ENCODE measurements at regions not wholly inside any gene's neighbourhood (a gene's known extent, or its start where the extent isn't known, plus 50 kb on each side); places are given as distances from the start of the nearest gene placed in this dataset.

DNA sequence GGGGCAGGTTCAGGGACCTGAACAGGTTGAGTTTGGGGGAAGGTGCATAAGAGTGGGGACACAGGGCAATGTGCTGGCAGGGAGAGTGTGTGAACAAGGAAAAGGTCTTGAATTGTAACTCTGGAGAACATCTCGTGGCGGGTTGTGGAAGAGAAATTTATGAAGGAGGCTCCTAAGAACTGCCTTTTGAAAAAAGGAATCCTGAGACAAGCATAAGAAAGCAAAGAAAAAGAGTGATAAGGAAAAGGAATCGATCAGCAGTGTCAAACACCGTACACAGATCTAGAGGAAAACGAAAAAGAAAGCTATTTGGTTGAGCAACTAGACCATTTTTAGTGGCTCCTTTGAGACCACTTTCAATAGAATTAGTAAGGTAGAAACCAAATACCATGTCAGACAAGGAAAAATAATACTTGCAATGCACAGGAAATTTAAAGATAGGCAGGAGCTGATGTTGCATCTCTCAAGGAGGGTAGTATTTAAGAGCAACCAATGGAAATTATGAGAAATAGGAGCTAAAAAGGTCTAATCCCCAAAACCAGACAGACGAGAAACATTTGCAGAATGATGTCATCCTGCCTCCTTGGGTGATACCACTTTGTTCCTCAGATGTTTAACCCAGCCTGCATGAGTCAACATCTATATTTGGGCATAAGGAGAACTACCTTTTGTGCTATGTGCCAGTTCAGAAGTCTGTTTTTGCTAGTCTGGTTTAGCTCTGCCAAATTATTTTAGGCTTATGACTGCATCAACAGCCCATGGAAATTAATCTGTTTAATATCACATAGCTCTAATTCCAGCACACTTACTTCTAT lies 64.5 kb upstream of the STK38L start:
- peak; percentile 30 for DNase-seq (ENCODE audit: low spot score)

DNA sequence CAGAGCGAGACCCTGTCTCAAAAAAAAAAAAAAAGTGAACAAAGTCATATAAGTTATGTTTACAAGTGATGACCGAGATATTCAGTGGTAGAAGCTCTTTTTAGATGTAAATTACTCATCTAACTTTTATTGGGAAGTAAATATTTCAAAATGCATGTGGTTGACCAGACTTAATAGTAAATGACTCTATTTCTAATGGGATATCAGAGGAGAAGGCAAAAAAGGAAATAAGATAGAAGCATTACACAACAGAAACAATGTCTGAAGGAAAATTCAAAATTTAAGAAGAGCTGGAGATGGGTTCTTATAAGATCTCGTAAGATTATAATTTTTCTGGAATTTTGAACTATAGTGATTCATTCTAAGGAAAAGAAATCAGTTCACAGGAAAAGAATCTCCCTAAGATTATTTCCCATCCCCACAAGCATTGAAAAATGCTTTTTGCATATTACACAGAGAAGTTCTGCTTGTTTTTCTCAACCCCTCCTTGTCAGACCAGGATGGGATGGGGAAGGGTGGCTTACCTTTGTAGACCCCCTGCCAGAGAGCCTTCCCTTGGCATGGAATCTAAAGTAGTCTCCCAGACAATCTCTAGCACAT lies 63.1 kb upstream of the STK38L start:
- no peak for DNase-seq (ENCODE audit: low spot score)

DNA sequence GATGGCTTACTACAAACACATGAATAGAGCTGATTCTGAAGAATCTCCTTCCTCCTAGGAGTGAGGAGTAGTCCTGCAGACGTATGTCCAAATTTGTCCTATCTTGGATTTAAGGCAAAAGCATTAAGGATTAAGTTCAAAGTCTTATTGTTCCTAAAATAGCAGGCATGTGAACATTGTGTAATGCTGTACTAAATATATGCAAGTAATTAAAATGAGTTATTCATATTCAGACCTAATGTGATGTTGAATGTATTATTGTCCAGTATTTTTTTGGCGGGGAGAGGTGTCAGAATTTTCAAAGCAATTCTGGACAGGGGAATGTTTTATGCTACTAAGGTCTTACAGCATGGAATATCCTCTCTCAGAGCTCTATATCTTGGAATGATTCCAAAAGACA lies 60.7 kb upstream of the STK38L start:
- no peak for DNase-seq (ENCODE audit: low spot score)

DNA sequence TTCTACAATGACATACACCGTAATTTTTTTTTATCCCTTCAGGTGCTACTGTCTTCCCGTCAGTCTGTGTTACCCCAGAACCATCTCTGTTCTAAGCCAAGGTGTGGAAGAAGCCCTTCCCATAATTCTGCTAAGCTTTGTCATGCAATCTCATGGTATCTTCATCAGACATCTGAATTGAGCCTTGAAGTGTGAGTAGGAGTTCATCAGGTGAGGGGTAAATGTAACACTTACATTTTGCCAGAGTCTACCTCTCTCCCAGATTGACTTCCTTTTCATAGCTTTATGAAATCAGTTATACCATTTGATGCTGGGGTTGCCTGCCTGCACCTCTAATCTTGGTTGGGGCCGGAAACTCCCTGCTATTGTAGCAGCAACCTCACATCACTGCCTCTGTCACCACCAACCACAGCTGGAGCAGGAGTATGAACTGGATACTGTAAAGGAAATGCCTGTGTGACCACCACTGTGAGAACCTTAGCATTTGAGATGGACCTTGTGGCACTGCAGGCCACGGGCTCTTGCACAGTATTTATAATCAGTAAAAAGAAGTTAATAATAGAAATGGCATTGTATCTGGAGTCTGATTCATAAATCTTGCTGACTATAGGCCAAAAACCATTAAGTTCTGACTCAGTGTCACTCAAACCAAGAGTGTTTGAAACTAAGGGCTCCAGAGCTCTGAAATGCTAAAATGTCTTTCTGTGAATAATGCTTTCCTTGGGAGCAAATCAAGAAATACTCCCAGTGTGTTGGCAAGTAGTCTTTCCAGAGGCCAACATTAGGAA lies 58.7 kb upstream of the STK38L start:
- no peak for DNase-seq (ENCODE audit: low spot score)

DNA sequence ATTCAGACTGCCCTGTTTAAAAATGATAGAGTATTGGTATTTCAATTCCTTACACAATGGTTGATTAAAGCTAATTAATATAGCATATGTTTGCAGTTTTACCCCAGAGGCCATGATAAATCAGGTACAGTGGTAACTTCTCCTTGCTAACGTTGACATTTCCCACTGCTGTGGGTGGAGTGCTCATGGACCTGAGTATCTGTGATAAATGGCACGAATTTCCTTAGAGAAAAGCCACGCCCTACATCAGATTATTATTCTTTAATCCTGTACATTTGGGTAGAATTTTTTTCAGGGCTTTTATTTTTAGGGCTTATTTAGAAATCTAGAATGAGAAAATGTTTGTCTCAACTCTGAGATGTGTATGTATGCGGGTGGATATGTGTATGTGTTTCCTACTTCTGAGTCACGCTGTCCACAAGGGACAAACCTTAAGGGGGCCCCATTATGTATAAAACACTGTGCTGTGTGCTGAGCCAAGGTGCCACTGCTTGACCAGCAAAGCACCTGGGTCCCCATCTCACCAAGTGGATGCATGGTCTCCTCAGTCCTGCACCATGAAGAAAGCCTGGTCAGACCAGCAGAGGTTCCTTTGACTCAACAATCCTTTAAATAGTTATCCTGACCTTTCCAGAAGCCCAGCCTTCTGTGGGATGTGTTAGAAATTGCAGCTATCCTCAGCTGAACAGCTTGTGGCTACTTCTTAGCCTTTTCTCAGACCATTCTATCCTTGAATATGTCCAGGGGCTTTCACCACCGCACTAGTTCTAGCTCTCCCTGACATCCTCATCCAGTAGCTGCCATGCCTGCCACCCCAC lies 57.9 kb upstream of the STK38L start:
- DNase-seq (ENCODE audit: low spot score), result no peak

DNA sequence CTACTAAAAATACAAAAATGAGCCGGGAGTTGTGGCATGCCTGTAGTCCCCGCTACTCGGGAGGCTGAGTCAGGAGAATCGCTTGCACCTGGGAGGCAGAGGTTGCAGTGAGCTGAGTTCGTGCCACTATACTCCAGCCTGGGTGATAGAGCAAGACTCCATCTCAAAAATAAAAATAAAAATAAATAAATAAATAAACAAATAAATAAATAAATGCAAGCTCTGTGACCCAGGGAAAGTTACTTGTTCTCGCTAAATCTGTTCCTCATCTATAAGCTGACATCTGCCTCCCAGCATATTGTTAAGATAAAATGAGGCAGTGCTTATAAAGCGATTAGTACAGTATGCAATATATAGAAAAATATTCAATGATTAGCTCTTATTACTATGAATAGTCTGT lies 56.4 kb upstream of the STK38L start:
- DNase-seq (ENCODE audit: low spot score), result no peak

DNA sequence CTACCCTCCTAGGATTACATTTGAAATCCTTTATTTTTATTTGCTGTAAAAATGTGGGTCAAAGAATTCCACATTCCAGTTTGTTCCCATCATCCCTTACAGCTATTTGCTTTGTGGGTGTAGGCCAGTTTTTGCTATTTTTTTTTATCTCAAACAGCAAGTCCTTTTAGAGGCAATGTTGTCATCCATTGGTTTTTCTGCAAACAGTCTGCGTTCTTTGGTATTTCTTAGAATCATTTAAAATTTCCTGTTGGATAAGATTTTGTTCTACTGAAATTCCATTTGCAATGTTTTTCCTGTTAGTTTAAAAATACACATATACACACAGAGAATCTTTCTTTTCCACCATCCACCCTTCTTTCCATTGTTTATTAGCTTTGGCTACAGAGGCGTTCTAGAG lies 53.3 kb upstream of the STK38L start:
- no peak for DNase-seq (ENCODE audit: low spot score)

DNA sequence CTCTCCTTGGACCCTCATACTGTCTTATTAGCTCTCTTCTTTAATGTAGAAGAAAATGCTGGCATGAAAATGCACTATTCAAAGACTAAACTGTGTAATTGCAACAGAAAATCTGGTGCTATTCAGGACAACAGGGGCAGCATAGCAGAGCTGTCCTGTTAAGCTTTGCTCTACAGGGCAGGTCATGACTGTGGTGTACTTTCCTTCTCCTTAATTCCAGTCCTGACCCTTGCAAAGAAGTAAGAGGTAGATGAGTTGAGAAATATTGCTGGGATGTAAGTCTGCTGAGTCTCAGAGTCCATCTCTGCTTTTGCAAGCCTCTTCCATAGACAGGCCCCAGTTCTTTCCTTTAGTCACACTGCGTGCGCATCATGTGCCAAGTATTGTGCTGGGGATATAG lies 52.6 kb upstream of the STK38L start:
- DNase-seq (ENCODE audit: low spot score), result no peak

DNA sequence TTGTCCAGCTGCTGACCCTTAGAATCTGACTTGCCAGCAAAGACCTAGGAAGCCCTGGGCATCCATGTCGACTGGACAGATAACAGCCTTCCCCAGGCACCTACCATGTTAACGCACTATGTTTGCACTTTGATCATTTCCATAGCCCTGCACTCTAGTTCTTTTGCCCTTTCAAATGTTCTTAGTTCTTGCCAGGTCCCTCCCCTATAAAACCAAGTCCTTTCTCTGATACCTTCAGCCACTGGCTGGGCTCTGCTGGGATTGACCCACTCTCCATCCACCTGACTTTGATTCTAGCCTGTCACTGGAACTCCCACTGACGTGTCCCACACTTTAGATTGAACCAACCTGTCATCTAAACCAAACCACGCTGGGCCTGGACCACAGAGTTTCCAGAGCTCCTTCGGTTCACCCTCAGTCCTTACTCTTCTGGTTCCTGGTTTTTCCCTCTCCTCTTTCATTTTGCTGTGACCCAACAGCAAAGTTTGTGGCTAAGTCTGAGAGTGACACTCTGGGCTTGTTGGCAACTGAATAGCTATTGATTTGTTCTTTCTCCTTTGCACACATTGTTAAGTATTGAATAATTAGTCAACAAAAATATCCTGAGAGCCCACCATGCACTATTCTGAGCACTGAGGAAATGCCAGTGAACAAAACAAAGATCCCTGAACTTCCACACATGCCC lies 51.8 kb upstream of the STK38L start:
- no peak for DNase-seq (ENCODE audit: low spot score)

DNA sequence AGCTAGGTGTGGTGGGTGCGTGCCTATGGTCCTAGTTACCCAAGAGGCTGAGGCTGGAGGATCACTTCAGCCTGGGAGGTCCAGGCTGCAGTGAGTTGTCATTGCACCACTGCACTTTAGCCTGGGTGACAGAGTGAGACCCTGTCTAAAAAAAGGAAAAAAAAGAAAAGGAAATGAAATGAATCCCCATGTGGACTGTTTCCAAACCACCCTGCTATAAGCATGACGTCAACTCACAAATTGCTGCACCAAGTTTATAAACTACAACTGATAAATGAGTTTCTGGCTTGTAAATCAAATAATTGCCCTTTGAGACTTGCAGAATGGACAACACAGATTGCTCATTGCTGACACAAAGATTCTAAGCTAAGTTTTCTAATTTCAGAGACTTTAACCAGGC lies 51.0 kb upstream of the STK38L start:
- no peak for DNase-seq (ENCODE audit: low spot score)

DNA sequence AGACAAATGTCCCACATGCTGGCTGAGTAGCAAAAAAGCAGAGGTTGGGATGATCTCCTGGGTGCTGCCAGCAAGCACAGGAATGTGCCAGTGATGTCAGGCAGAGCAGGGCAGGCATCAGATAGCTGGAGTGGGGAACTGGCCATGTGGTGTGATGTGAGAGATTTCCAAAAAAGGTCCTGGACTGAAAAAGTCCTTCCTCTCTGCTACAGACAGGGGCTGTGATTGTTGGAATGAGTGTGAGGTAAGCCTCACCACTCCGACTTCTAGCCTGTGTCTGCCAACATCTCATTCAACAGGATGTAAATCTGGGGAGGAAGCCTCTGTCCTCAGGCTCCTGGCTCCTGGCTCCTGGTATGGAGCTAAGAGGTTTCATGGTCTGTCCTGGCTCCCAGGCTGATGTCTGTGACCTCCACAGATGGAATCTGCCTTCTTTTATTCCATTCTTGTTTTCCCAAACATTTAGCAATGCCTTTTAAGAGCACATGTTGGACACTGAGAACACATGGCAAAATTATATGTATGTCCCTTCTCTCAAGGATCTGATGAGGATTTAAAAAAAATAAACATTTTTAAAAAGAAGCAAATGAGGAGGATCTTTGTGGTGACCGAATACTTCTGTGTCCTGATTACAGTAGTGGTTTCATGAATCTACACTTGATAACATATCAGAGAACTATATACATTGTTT lies 50.1 kb upstream of the STK38L start:
- no peak for DNase-seq (ENCODE audit: low spot score)

Measured in D341Med (cell line).